ENCODE measurements at regions not wholly inside any gene's neighbourhood (a gene's known extent, or its start where the extent isn't known, plus 50 kb on each side); places are given as distances from the start of the nearest gene placed in this dataset.

GRCh38 chr2:239684996-239685395 lies 284.2 kb upstream of the HDAC4 start:
- no peak for ATAC-seq
- no peak for TF ChIP-seq ZFP30 (CRISPR knock-in tag; IDR thresholded peaks at IDR 0.05)
- TF ChIP-seq ZNF70 (CRISPR knock-in tag; IDR thresholded peaks at IDR 0.05) = no peak
- no peak for TF ChIP-seq OSR1 (CRISPR knock-in tag; IDR thresholded peaks at IDR 0.05)
- no peak for TF ChIP-seq PATZ1 (CRISPR knock-in tag; IDR thresholded peaks at IDR 0.05; ENCODE audit: borderline replicate concordance)
- TF ChIP-seq TCF4 (CRISPR knock-in tag; IDR thresholded peaks at IDR 0.05; ENCODE audit: borderline replicate concordance) = no peak
- no peak for TF ChIP-seq GLIS3 (CRISPR knock-in tag; IDR thresholded peaks at IDR 0.05)
- no peak for TF ChIP-seq ZNF8 (CRISPR knock-in tag; IDR thresholded peaks at IDR 0.05)
- TF ChIP-seq ARNTL (CRISPR knock-in tag; IDR thresholded peaks at IDR 0.05; ENCODE audit: borderline replicate concordance, low read depth) = no peak
- TF ChIP-seq PPARA (CRISPR knock-in tag; IDR thresholded peaks at IDR 0.05; ENCODE audit: borderline replicate concordance) = no peak
- no peak for TF ChIP-seq CSRNP3 (CRISPR knock-in tag; IDR thresholded peaks at IDR 0.05)
- no peak for TF ChIP-seq ISL1 (CRISPR knock-in tag; IDR thresholded peaks at IDR 0.05)
- TF ChIP-seq ZNF565 (CRISPR knock-in tag; conservative IDR thresholded peaks at IDR 0.05; ENCODE audit: low read depth) = no peak
- TF ChIP-seq TSHZ2 (CRISPR knock-in tag; IDR thresholded peaks at IDR 0.05) = no peak
- no peak for TF ChIP-seq SNAI2 (CRISPR knock-in tag; IDR thresholded peaks at IDR 0.05)
- no peak for TF ChIP-seq RARB (CRISPR knock-in tag; IDR thresholded peaks at IDR 0.05)

- ATAC-seq = no peak
- TF ChIP-seq SNAI2 (CRISPR knock-in tag; IDR thresholded peaks at IDR 0.05) (no peak), OSR1 (CRISPR knock-in tag; IDR thresholded peaks at IDR 0.05) (no peak), ZFP30 (CRISPR knock-in tag; IDR thresholded peaks at IDR 0.05) (no peak), CREB5 (CRISPR knock-in tag; IDR thresholded peaks at IDR 0.05; ENCODE audit: low read depth) (no peak), POU6F1 (CRISPR knock-in tag; IDR thresholded peaks at IDR 0.05; ENCODE audit: borderline replicate concordance, low read depth) (no peak), BACH2 (CRISPR knock-in tag; IDR thresholded peaks at IDR 0.05; ENCODE audit: borderline replicate concordance) (no peak), TOX (CRISPR knock-in tag; IDR thresholded peaks at IDR 0.05; ENCODE audit: borderline replicate concordance) (no peak), ESRRG (CRISPR knock-in tag; IDR thresholded peaks at IDR 0.05) (no peak), CSDC2 (CRISPR knock-in tag; IDR thresholded peaks at IDR 0.05) (no peak), TCF4 (CRISPR knock-in tag; IDR thresholded peaks at IDR 0.05; ENCODE audit: borderline replicate concordance) (no peak)
Observed at GRCh38 chr2:239684271-239684810, 283.5 kb upstream of the HDAC4 start.

GRCh38 chr2:239682518-239682917 lies 281.7 kb upstream of the HDAC4 start:
- ATAC-seq = no peak
- TF ChIP-seq RARB (CRISPR knock-in tag; IDR thresholded peaks at IDR 0.05) = no peak
- TF ChIP-seq TCF4 (CRISPR knock-in tag; IDR thresholded peaks at IDR 0.05; ENCODE audit: borderline replicate concordance) = no peak
- no peak for TF ChIP-seq CSDC2 (CRISPR knock-in tag; IDR thresholded peaks at IDR 0.05)
- no peak for TF ChIP-seq ISL1 (CRISPR knock-in tag; IDR thresholded peaks at IDR 0.05)
- no peak for TF ChIP-seq PPARA (CRISPR knock-in tag; IDR thresholded peaks at IDR 0.05; ENCODE audit: borderline replicate concordance)
- TF ChIP-seq TSHZ2 (CRISPR knock-in tag; IDR thresholded peaks at IDR 0.05) = no peak
- no peak for TF ChIP-seq OSR1 (CRISPR knock-in tag; IDR thresholded peaks at IDR 0.05)
- TF ChIP-seq GLIS3 (CRISPR knock-in tag; IDR thresholded peaks at IDR 0.05) = no peak
